COLO829 (cell line): ENCODE measurements at regions not wholly inside any gene's neighbourhood (a gene's known extent, or its start where the extent isn't known, plus 50 kb on each side); places are given as distances from the start of the nearest gene placed in this dataset.

Source experiments
- DNase-seq: peaks from one replicate; pipeline ENCODE4 v3.0.0; 2012; ENCODE audit warnings: low spot score

- DNase-seq = no peak
These were observed 757.5 kb upstream of the NRSN1 start for GRCh38 chr6:23368557-23368956.

GRCh38 chr6:23370051-23370450, 756.0 kb upstream of the NRSN1 start:
- no peak for DNase-seq

- DNase-seq = no peak
These were observed 754.7 kb upstream of the NRSN1 start for GRCh38 chr6:23371132-23371915.

GRCh38 chr6:23377830-23378229, 748.2 kb upstream of the NRSN1 start:
- no peak for DNase-seq

- DNase-seq = no peak
These were observed 745.5 kb upstream of the NRSN1 start for GRCh38 chr6:23380465-23380864.

GRCh38 chr6:23388086-23388783, 737.8 kb upstream of the NRSN1 start:
- DNase-seq = no peak

- no peak for DNase-seq
These were observed 736.6 kb upstream of the NRSN1 start for GRCh38 chr6:23389386-23389785.

GRCh38 chr6:23390221-23390620, 735.8 kb upstream of the NRSN1 start:
- no peak for DNase-seq

- no peak for DNase-seq
These were observed 731.3 kb upstream of the NRSN1 start for GRCh38 chr6:23394681-23395080.

- no peak for DNase-seq
These were observed 730.6 kb upstream of the NRSN1 start for GRCh38 chr6:23395381-23395780.

GRCh38 chr6:23396949-23397348, 729.1 kb upstream of the NRSN1 start:
- no peak for DNase-seq

- no peak for DNase-seq
These were observed 722.6 kb upstream of the NRSN1 start for GRCh38 chr6:23403460-23403859.

GRCh38 chr6:23409531-23409930, 716.5 kb upstream of the NRSN1 start:
- no peak for DNase-seq

GRCh38 chr6:23410439-23410838, 715.6 kb upstream of the NRSN1 start:
- DNase-seq = no peak

GRCh38 chr6:23412770-23413169, 713.2 kb upstream of the NRSN1 start:
- no peak for DNase-seq

GRCh38 chr6:23413327-23414050, 712.5 kb upstream of the NRSN1 start:
- no peak for DNase-seq

GRCh38 chr6:23414051-23414445, 712.0 kb upstream of the NRSN1 start:
- peak; percentile 32 for DNase-seq

- no peak for DNase-seq
These were observed 711.1 kb upstream of the NRSN1 start for GRCh38 chr6:23414922-23415321.

GRCh38 chr6:23415819-23416427, 710.1 kb upstream of the NRSN1 start:
- no peak for DNase-seq

GRCh38 chr6:23417133-23417532, 708.9 kb upstream of the NRSN1 start:
- DNase-seq = no peak

- DNase-seq = no peak
These were observed 707.9 kb upstream of the NRSN1 start for GRCh38 chr6:23418095-23418494.

GRCh38 chr6:23419046-23419445, 707.0 kb upstream of the NRSN1 start:
- no peak for DNase-seq
